Epithelial cell of prostate (primary cell): ENCODE measurements at regions not wholly inside any gene's neighbourhood (a gene's known extent, or its start where the extent isn't known, plus 50 kb on each side); places are given as distances from the start of the nearest gene placed in this dataset.

Experiments
- DNase-seq: peaks from one replicate; pipeline ENCODE4 v3.0.0-alpha.2; 2011; ENCODE audit warnings: low read depth, low spot score
- H3K27ac ChIP-seq: fragments of 450-650 bp; 2 replicates; pipeline ENCODE4 v1.5.1; 2017; ENCODE audit warnings: mild to moderate bottlenecking

- no peak overlapping the region for H3K27ac ChIP-seq
- DNase-seq = no peak
Measured at GRCh38 chr11:121714351-121714750, 261.6 kb upstream of the SORL1-AS1 start.

GRCh38 chr11:121711939-121712338, 259.2 kb upstream of the SORL1-AS1 start:
- no peak overlapping the region for H3K27ac ChIP-seq
- DNase-seq = no peak

- DNase-seq = no peak
- no peak overlapping the region for H3K27ac ChIP-seq
Measured at GRCh38 chr11:121711236-121711635, 258.5 kb upstream of the SORL1-AS1 start.

- H3K27ac ChIP-seq = no peak overlapping the region
- DNase-seq = no peak
Measured at GRCh38 chr11:121706884-121707420, 254.2 kb upstream of the SORL1-AS1 start.

GRCh38 chr11:121703201-121703600, 250.4 kb upstream of the SORL1-AS1 start:
- H3K27ac ChIP-seq = no peak overlapping the region
- DNase-seq = no peak

- DNase-seq = no peak
- no peak overlapping the region for H3K27ac ChIP-seq
Measured at GRCh38 chr11:121700968-121701367, 248.2 kb upstream of the SORL1-AS1 start.

- no peak overlapping the region for H3K27ac ChIP-seq
- no peak for DNase-seq
Measured at GRCh38 chr11:121699801-121700200, 247.0 kb upstream of the SORL1-AS1 start.

GRCh38 chr11:121696931-121697670, 244.3 kb upstream of the SORL1-AS1 start:
- no peak for DNase-seq
- no peak overlapping the region for H3K27ac ChIP-seq

GRCh38 chr11:121696177-121696871, 243.6 kb upstream of the SORL1-AS1 start:
- DNase-seq = no peak
- H3K27ac ChIP-seq = no peak overlapping the region

GRCh38 chr11:121692236-121692635, 239.5 kb upstream of the SORL1-AS1 start:
- H3K27ac ChIP-seq = no peak overlapping the region
- DNase-seq = no peak

- DNase-seq = no peak
- H3K27ac ChIP-seq = no peak overlapping the region
Measured at GRCh38 chr11:121688860-121689614, 236.3 kb upstream of the SORL1-AS1 start.

GRCh38 chr11:121688055-121688491, 235.3 kb upstream of the SORL1-AS1 start:
- H3K27ac ChIP-seq = no peak overlapping the region
- DNase-seq = no peak

GRCh38 chr11:121683791-121684190, 231.0 kb upstream of the SORL1-AS1 start:
- no peak for DNase-seq
- no peak overlapping the region for H3K27ac ChIP-seq
